ENCODE measurements at regions not wholly inside any gene's neighbourhood (a gene's known extent, or its start where the extent isn't known, plus 50 kb on each side); places are given as distances from the start of the nearest gene placed in this dataset.

DNA sequence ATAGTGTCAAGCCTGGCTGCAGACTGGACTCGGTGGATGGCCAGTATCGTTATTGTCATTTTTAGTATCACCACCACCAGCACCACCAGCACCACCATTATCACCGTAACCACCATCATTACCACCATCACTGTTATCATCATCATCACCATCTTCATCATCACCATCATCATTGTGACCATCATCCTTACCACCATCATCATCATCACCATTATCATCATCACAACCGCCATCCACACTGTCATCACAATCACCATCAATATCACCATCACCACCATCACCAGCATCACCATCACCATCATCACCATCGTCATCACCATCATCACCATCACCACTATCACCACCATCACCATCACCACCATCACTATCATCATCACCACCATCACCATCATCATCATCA is 65.6 kb downstream of the FOXL3 start:
- DNase-seq: no peak
- Histone ChIP-seq H3K4me3 (ENCODE audit: low read depth, low read length) (no peak overlapping the region), H3K9me3 (no peaks in the 10 kb centered on the region), H3K4me1 (no peaks in the 10 kb centered on the region), H3K36me3 (no peaks in the 10 kb centered on the region), H3K27me3 (no peaks in the 10 kb centered on the region)
- TF ChIP-seq, protein P1, sequence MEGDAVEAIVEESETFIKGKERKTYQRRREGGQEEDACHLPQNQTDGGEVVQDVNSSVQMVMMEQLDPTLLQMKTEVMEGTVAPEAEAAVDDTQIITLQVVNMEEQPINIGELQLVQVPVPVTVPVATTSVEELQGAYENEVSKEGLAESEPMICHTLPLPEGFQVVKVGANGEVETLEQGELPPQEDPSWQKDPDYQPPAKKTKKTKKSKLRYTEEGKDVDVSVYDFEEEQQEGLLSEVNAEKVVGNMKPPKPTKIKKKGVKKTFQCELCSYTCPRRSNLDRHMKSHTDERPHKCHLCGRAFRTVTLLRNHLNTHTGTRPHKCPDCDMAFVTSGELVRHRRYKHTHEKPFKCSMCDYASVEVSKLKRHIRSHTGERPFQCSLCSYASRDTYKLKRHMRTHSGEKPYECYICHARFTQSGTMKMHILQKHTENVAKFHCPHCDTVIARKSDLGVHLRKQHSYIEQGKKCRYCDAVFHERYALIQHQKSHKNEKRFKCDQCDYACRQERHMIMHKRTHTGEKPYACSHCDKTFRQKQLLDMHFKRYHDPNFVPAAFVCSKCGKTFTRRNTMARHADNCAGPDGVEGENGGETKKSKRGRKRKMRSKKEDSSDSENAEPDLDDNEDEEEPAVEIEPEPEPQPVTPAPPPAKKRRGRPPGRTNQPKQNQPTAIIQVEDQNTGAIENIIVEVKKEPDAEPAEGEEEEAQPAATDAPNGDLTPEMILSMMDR (IDR thresholded peaks at IDR 0.05; ENCODE audit: low read depth, low read length): no peak

DNA sequence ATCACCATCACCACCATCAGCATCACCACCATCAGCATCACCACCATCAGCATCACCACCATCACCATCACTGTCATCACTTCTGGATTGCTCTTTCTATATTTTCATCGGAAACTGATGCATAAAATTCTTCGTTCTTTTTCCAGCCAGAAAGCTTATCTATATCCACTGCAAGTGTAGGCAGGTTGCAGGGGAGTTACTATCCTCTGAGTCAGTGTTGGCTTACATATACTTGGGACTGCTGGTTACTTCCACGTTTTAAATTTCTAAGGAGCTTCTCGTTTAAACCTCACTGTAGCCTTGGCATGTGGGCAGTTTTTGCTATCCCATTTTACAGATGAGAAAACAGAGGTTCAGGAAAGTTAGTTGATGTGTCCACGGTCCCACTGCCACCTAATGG is 66.1 kb downstream of the FOXL3 start:
- DNase-seq: no peak
- TF ChIP-seq, protein P1 (IDR thresholded peaks at IDR 0.05; ENCODE audit: low read depth, low read length): no peak
- Histone ChIP-seq H3K4me3 (ENCODE audit: low read depth, low read length) (no peak overlapping the region), H3K9me3 (no peaks in the 10 kb centered on the region), H3K4me1 (no peaks in the 10 kb centered on the region), H3K27me3 (no peaks in the 10 kb centered on the region), H3K36me3 (no peaks in the 10 kb centered on the region)

DNA sequence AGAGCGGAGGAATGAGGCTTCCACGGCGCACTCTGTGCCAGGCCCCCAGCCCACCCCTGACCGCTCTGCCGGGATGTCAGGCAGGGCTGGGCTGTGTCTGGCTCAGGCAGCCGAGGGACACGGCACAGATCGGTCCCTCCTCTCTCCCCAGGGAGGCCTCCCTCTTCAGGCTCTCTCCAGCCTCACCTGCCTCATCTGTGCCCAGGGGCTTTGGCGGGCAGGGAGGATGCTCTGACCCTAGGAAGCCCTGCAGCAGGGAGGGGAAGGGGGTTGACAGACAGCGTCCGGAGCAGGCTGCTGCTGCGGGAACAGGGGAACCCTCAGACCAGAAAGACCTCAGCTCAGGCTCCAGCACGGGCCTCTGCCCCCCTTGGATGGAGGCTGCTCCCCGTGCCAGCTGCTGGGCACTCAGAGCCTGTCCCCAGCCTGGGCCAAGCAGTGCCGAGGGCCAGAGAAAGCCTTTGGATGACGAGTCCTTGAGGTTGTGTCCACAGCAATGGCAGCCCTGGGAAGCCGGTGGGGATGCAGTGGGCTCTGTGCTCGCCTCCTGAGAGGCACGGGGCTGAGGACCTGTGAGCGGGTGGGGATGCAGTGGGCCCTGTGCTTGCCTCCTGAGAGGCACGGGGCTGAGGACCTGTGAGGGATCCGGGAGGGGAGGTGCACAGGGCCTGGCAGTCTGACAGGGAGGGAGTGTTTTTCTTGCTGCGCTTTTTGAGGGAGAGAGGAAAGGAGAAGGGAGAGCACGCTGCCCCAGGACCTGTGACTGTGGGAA is 66.9 kb downstream of the FOXL3 start:
- Histone ChIP-seq H3K27me3 (no peaks in the 10 kb centered on the region), H3K9me3 (no peaks in the 10 kb centered on the region), H3K36me3 (no peaks in the 10 kb centered on the region), H3K4me1 (no peaks in the 10 kb centered on the region), H3K4me3 (ENCODE audit: low read depth, low read length) (no peak overlapping the region)
- TF ChIP-seq, protein P1 (IDR thresholded peaks at IDR 0.05; ENCODE audit: low read depth, low read length): no peak
- DNase-seq: no peak

DNA sequence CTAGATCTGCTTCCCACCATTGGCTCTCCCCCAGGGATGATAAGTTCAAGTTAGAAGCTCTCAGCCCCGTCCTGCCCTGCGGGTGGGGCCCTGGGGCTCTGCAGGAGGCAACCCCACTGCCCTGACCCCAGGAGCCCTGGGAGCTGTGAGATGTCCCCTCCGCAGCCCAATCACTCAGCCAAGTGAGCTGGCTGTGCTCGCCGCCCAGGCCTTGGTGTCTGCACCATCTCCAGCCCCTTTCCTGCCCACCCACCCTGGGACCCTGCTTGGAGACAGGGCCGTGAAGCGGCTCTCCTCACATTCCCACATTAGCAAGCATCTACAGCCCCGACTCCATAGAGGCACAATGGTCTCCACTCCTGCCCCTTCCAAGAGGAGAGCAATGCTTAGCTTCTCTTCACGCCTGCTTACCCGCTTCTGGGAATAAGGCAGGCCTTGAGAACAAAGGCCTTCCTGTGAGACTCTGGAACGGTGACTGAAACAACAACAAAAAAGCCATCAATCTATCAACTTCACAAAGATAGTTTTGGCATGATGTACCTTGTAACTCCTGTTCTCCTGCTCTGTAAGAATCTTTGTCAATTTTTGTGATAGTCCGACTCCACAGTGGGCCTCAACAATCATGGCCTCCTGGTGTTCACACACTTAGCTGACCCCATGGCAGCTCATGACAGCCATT is 67.7 kb downstream of the FOXL3 start:
- no peaks in the 10 kb centered on the region for H3K9me3 ChIP-seq
- TF ChIP-seq, protein P1 (IDR thresholded peaks at IDR 0.05; ENCODE audit: low read depth, low read length): no peak

DNA sequence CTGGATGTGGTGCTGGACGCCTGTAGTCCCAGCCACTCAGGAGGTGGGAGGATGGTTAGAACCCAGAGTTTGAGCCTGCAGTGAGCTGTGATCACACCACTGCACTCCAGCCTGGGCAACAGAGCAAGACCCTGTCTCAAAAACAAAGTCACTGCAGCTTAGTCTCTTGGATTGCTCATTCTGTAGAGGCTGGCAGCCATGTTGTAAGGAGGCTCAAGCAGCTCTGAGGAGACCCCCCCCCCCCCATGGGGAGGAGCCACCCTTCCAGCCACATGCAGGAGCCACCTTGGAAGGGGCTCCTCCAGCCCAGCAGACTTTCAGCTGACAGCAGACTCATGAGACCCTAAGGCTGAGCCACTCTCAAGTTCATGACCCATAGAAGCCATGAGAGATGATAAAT is 68.4 kb downstream of the FOXL3 start:
- Histone ChIP-seq H3K27me3 (no peaks in the 10 kb centered on the region), H3K4me1 (no peaks in the 10 kb centered on the region), H3K36me3 (no peaks in the 10 kb centered on the region), H3K9me3 (no peaks in the 10 kb centered on the region), H3K4me3 (ENCODE audit: low read depth, low read length) (no peak overlapping the region)
- TF ChIP-seq, protein P1 (IDR thresholded peaks at IDR 0.05; ENCODE audit: low read depth, low read length): no peak
- no peak for DNase-seq

More for the DNA sequence above, 67.7 kb downstream of the FOXL3 start:
- Histone ChIP-seq H3K4me1 (no peaks in the 10 kb centered on the region), H3K36me3 (no peaks in the 10 kb centered on the region), H3K4me3 (ENCODE audit: low read depth, low read length) (no peak overlapping the region), H3K27me3 (no peaks in the 10 kb centered on the region)
- DNase-seq: no peak

DNA sequence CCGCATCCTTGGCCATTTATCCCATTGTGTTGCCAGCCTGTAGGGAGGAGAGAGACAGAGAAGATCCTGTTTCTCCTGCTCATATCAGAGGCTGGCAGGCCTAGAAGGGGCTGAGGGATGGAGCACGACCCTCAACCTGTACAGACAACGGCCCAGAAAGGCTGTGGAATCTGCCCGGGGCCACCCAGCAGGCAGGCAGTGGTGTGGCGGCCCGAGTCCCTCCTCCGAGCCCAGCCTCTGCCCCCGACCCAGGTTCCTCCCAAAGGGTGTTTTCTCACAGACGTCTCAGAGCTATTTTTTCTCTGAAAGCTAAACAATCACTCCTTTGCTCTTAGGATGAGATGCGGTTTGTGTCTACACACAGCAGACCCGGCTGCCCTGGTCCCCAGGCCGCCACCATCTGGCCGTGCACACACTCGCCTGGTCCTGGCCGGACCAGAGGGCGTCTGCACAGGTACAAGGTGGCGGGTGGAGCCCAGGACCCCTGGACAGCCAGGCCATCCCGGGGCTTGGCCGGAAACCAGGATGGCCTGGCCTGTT is 69.3 kb downstream of the FOXL3 start:
- DNase-seq: no peak
- no peaks in the 10 kb centered on the region for H3K27me3 ChIP-seq
- TF ChIP-seq, protein P1 (IDR thresholded peaks at IDR 0.05; ENCODE audit: low read depth, low read length): no peak

More for the DNA sequence above, 69.3 kb downstream of the FOXL3 start:
- H3K4me3 ChIP-seq (ENCODE audit: low read depth, low read length): no peak overlapping the region
- H3K9me3 ChIP-seq: no peaks in the 10 kb centered on the region
- H3K4me1 ChIP-seq: no peaks in the 10 kb centered on the region
- no peaks in the 10 kb centered on the region for H3K36me3 ChIP-seq

All from BE2C (cell line).